ENCODE measurements at regions not wholly inside any gene's neighbourhood (a gene's known extent, or its start where the extent isn't known, plus 50 kb on each side); places are given as distances from the start of the nearest gene placed in this dataset.

DNA sequence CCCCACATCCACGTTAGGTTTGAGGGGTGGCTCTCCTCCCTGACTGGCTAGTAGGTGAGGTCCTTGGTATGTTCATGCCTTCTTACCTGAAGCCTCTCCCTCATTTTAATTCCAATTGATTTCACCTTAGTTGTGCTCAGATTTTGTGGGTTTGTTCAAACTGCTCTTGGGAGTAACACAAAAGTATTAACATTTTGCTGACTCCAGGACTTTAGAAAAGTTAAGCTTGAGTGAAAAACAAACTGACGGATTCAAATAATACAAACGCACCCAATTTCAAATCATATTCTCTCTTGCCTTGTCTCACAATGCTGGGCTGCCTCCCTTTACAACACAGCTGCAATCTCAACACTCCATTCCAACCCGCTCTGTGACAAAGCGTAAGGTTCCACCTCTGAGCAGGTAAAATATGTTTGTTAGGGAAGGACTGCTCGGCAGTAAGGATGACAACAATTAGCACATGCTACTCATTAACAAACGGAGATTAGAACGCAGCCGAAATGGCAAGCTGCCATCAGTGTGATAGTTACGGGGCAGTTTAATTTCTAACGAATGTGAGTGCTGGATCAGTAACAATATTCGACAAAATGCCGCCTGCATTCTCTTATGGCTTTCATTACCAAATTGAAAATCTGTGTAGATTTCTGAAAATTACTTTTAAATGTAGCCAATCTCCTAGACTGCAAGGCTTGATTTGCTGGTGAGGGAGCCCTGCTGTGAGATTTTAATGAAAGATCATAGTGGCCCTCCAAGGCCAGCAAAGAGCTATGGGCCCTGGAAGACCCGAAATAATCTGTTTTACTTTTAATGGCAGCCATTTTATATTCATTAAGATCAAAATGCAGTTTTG lies 730.6 kb upstream of the FANCL start:
- TF ChIP-seq POLR2A (IDR thresholded peaks at IDR 0.05; ENCODE audit: low read length) = no peak
- TF ChIP-seq GATA1 (IDR thresholded peaks at IDR 0.05; ENCODE audit: low read depth, low read length) = no peak
